Stomach (tissue), 8 donors: ENCODE measurements at regions not wholly inside any gene's neighbourhood (a gene's known extent, or its start where the extent isn't known, plus 50 kb on each side); places are given as distances from the start of the nearest gene placed in this dataset.

ENCODE experiments used
- DNase-seq, 2 donors: peaks; one replicate each; pipeline versions ENCODE4 v3.0.0 to v3.0.0-alpha.2; 2013 to 2019
- H3K27ac ChIP-seq, 5 donors: fragments of 200-600 bp in 4 of 5; sonication (generic) in 4 of 5; one replicate each; pipeline ENCODE4 v1.5.1; 2013 to 2019; ENCODE audit warnings: mild to moderate bottlenecking in 1 of 5, moderate library complexity in 1 of 5
- H3K27me3 ChIP-seq, 3 donors: fragments of 200-600 bp; sonication (generic); one replicate each; pipeline ENCODE4 v1.5.1; 2017 to 2019; ENCODE audit warnings: mixed run types in 1 of 3
- H3K36me3 ChIP-seq, 4 donors: fragments of 200-600 bp; sonication (generic); 1 replicate in 3 of 4; 2 replicates in 1 of 4; pipeline ENCODE4 v1.5.1; 2016 to 2019
- H3K4me1 ChIP-seq, 4 donors: fragments of 200-600 bp; sonication (generic); one replicate each; pipeline ENCODE4 v1.5.1; 2016 to 2019
- H3K4me3 ChIP-seq, 4 donors: fragments of 200-600 bp; sonication (generic) in 3 of 4; one replicate each; pipeline ENCODE4 v1.5.1; 2016 to 2019; ENCODE audit warnings: mild to moderate bottlenecking in 1 of 4
- H3K9me3 ChIP-seq, 4 donors: fragments of 200-600 bp; sonication (generic); one replicate each; pipeline ENCODE4 v1.5.1; 2016 to 2019
- CTCF ChIP-seq, 7 experiments: fragments of 450-650 bp in 4 of 7; fragments of 200-600 bp in 3 of 7; sonication (generic) in 3 of 7; IDR thresholded peaks; one replicate each; pipeline ENCODE4 v1.5.1; 2016 to 2019; ENCODE audit warnings: antibody characterized with exemption in 7 of 7, control low read depth in 2 of 7, mild to moderate bottlenecking in 1 of 7
- EP300 ChIP-seq: sonication (generic); formaldehyde crosslinking; IDR thresholded peaks from one replicate; pipeline ENCODE4 v1.6.1; 2017; ENCODE audit warnings: antibody characterized with exemption
- POLR2A ChIP-seq, 4 donors: fragments of 450-650 bp; IDR thresholded peaks; one replicate each; pipeline ENCODE4 v1.6.1; 2016; ENCODE audit warnings: antibody characterized with exemption in 4 of 4, control low read depth in 2 of 4, mild to moderate bottlenecking in 1 of 4, moderate library complexity in 1 of 4
- POLR2AphosphoS5 ChIP-seq, 3 donors: sonication (generic); formaldehyde crosslinking; IDR thresholded peaks; one replicate each; pipeline ENCODE4 v1.6.1; 2016; ENCODE audit warnings: antibody characterized with exemption in 3 of 3
- WGBS, 5 donors: extraction: QIAGEN DNeasy Blood & Tissue Kit in 3 of 5; methylation state at CpG; one replicate each; pipeline versions ENCODE4 v1.1.5 to v1.1.7; 2013 to 2018; 5-methylcytosine and 5-hydroxymethylcytosine counted together
- intact Hi-C: fragments of 100-400 bp; cut with DNase I; formaldehyde crosslinking; loops from one replicate; pipeline ENCODE4 v1.15.1; 2023; ENCODE audit warnings: low total_unique reads
- donor health status: healthy with polysubstance abuse.
- donor health status: Bipolar disorder and iron deficiency.
- donor health status: healthy.

DNA sequence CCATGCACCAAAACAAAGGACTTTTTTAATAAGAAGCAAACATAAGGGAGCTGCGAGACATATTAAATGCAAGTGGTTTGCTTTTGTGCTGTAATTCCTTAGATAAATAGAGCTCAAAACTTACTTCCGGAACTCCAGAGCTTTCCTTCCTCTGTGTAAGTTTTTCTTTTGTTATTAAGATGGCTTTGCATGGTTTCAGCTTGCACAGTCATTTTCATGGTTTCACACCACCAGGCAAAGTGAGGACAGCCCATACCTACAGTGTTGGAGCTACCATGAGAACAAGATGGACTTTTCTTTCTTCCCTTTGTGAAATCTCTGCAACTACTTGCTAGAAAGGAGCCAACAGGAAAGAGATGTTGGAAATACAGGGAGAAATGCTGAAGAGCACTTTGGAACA, 368.0 kb downstream of the SETD4 start:
- 40 to 74% (median 47%) methylated on average over 2 of the region's 2 CpGs for WGBS, 5 donors
- peaks cover 0 to 11% (median 0%) of the 10 kb centered on the region in 3 donors for H3K27me3 ChIP-seq

GRCh38 chr21:35690436-35690835, 369.9 kb downstream of the SETD4 start:
- TF ChIP-seq POLR2AphosphoS5 (IDR thresholded peaks at IDR 0.05) (no peak), CTCF (IDR thresholded peaks at IDR 0.05) (no peak), POLR2A (IDR thresholded peaks at IDR 0.05) (no peak), EP300 (no peak)
- peaks cover 0 to 11% (median 0%) of the 10 kb centered on the region in 3 donors for H3K27me3 ChIP-seq
- H3K9me3 ChIP-seq: no peaks in the 10 kb centered on the region
- 55 to 87% (median 78%) methylated on average over 2 of the region's 2 CpGs for WGBS, 5 donors
- H3K4me1 ChIP-seq: no peaks in the 10 kb centered on the region
- H3K27ac ChIP-seq: no peak overlapping the region
- no peak for DNase-seq
- intact Hi-C loops: no loop called here
- H3K36me3 ChIP-seq: no peaks in the 10 kb centered on the region
- H3K4me3 ChIP-seq: no peak overlapping the region

More for the DNA sequence above, 368.0 kb downstream of the SETD4 start:
- intact Hi-C loops: no loop called here
- no peak overlapping the region for H3K4me3 ChIP-seq
- TF ChIP-seq POLR2A (IDR thresholded peaks at IDR 0.05): no peak
- H3K27ac ChIP-seq: no peak overlapping the region
- peaks cover 0 to 9% (median 6%) of the 10 kb centered on the region in 4 donors for H3K4me1 ChIP-seq
- no peaks in the 10 kb centered on the region for H3K36me3 ChIP-seq
- DNase-seq: no peak
- no peaks in the 10 kb centered on the region for H3K9me3 ChIP-seq

DNA sequence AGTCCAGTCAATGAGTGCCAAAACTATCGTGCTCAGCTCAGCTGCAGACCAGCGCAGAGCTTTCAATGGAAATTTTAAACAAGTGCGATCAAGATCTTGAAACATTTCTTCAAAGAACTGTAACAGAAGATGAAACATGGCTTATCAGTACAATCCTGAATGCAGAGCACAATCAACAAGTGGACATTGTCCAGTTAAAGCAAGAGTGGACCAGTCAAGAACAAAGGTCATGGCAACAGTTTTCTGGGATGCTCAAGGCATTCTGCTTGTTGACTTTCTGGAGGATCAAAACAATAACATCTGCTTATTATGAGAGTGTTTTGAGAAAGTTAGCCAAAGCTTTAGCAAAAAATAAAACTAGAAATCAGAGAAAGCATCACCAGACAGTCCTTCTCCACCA, 374.2 kb downstream of the SETD4 start:
- 25 to 89% (median 62%) methylated on average over 3 of the region's 3 CpGs for WGBS, 5 donors
- Histone ChIP-seq H3K36me3 (no peaks in the 10 kb centered on the region), H3K27me3 (peaks cover 0 to 5% (median 0%) of the 10 kb centered on the region in 3 donors), H3K4me1 (no peaks in the 10 kb centered on the region), H3K9me3 (no peaks in the 10 kb centered on the region), H3K4me3 (no peak overlapping the region), H3K27ac (no peak overlapping the region)
- intact Hi-C loops: no loop called here
- no peak for TF ChIP-seq EP300
- no peak for TF ChIP-seq POLR2A (IDR thresholded peaks at IDR 0.05)
- no peak for TF ChIP-seq POLR2AphosphoS5 (IDR thresholded peaks at IDR 0.05)
- TF ChIP-seq CTCF (IDR thresholded peaks at IDR 0.05): no peak
- DNase-seq: no peak

GRCh38 chr21:35683664-35684304, 376.5 kb downstream of the SETD4 start:
- TF ChIP-seq CTCF (IDR thresholded peaks at IDR 0.05) (no peak), EP300 (no peak), POLR2A (IDR thresholded peaks at IDR 0.05) (no peak), POLR2AphosphoS5 (IDR thresholded peaks at IDR 0.05) (no peak)
- DNase-seq: no peak
- no peaks in the 10 kb centered on the region for H3K9me3 ChIP-seq
- no peak overlapping the region for H3K27ac ChIP-seq
- no peak overlapping the region for H3K4me3 ChIP-seq
- H3K27me3 ChIP-seq: peaks cover 0 to 5% (median 0%) of the 10 kb centered on the region in 3 donors
- no peaks in the 10 kb centered on the region for H3K4me1 ChIP-seq
- no peaks in the 10 kb centered on the region for H3K36me3 ChIP-seq
- 93 to 95% (median 95%) methylated on average over 3 of the region's 3 CpGs for WGBS, 5 donors
- intact Hi-C loops: no loop called here

DNA sequence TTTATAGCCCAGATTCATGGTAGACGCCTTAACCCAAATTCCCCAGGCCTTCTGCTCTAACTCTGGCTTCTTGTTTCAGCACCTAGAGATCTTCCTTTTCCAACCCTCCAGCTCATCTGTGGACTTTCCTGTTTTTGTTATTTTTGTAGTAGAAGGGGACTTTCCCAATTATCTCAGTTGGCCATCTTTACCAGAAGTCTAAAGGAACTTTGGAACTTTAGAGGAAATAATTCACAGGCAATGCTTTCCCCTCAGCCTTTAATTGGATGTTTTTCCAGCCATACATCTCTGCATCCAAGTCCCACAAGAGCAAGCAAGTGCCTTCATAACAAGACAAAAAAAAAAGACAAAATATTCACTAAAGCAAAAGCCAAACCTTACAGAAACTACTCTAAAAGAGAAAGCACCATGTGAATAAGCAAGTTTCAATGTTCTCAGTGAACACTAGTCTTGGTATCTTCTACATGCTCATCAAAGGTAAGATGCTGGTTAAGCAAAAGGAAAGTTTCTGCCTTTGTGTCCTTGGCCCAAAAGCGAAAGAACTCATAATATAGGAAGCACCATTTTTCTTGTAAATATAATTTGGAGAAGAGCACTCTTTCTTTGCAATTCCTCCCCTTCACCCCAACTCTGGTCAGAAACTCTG, 377.3 kb downstream of the SETD4 start:
- no peaks in the 10 kb centered on the region for H3K9me3 ChIP-seq
- no peaks in the 10 kb centered on the region for H3K36me3 ChIP-seq
- no peak overlapping the region for H3K27ac ChIP-seq
- no peak overlapping the region for H3K4me3 ChIP-seq
- 83 to 96% (median 86%) methylated on average over 2 of the region's 2 CpGs for WGBS, 5 donors
- no peaks in the 10 kb centered on the region for H3K4me1 ChIP-seq
- DNase-seq: no peak
- no peak for TF ChIP-seq POLR2AphosphoS5 (IDR thresholded peaks at IDR 0.05)
- peaks cover 0 to 5% (median 0%) of the 10 kb centered on the region in 3 donors for H3K27me3 ChIP-seq
- intact Hi-C loops: no loop called here
